Peyer's patch (tissue), 4 donors: ENCODE measurements at regions not wholly inside any gene's neighbourhood (a gene's known extent, or its start where the extent isn't known, plus 50 kb on each side); places are given as distances from the start of the nearest gene placed in this dataset.
A peak's percentile ranks its signal among the peaks of the same experiment; 100 is the strongest.

Source experiments
- DNase-seq, 3 donors: peaks; one replicate each; pipeline ENCODE4 v3.0.0-alpha.2; 2017 to 2019
- H3K27ac ChIP-seq, 4 donors: fragments of 200-600 bp; sonication (generic); one replicate each; pipeline ENCODE4 v1.5.1; 2016 to 2019
- H3K27me3 ChIP-seq, 2 donors: fragments of 200-600 bp; sonication (generic); one replicate each; pipeline ENCODE4 v1.5.1; 2019
- H3K36me3 ChIP-seq, 3 donors: fragments of 200-600 bp; sonication (generic); one replicate each; pipeline ENCODE4 v1.5.1; 2016 to 2019
- H3K4me1 ChIP-seq, 4 donors: fragments of 200-600 bp; sonication (generic); one replicate each; pipeline ENCODE4 v1.5.1; 2016 to 2019
- H3K4me3 ChIP-seq, 4 donors: fragments of 200-600 bp; sonication (generic); 1 replicate in 3 of 4; 2 replicates in 1 of 4; pipeline ENCODE4 v1.5.1; 2016 to 2019; ENCODE audit warnings: mild to moderate bottlenecking in 1 of 4
- H3K9me3 ChIP-seq, 4 donors: fragments of 200-600 bp; sonication (generic); one replicate each; pipeline ENCODE4 v1.5.1; 2016 to 2019; ENCODE audit warnings: mild to moderate bottlenecking in 1 of 4
- CTCF ChIP-seq, 6 experiments: fragments of 450-650 bp in 4 of 6; fragments of 200-600 bp in 2 of 6; sonication (generic) in 1 of 6; IDR thresholded peaks; one replicate each; pipeline ENCODE4 v1.5.1; 2017 to 2019; ENCODE audit warnings: antibody characterized with exemption in 6 of 6, mild to moderate bottlenecking in 3 of 6, moderate library complexity in 1 of 6
- POLR2A ChIP-seq, 2 donors: fragments of 450-650 bp; IDR thresholded peaks; one replicate each; pipeline ENCODE4 v1.5.1; 2017; ENCODE audit warnings: antibody characterized with exemption in 2 of 2, mild to moderate bottlenecking in 2 of 2, moderate library complexity in 2 of 2

- no peak for TF ChIP-seq POLR2A (IDR thresholded peaks at IDR 0.05)
- TF ChIP-seq CTCF (IDR thresholded peaks at IDR 0.05) = no peak
- Histone ChIP-seq H3K27me3 (no peaks in the 10 kb centered on the region), H3K9me3 (no peaks in the 10 kb centered on the region), H3K36me3 (no peaks in the 10 kb centered on the region), H3K4me3 (no peak overlapping the region), H3K4me1 (peaks cover 0 to 11% (median 0%) of the 10 kb centered on the region in 4 donors), H3K27ac (no peak overlapping the region)
- no peak for DNase-seq
Observed at GRCh38 chr1:172902861-172903381, 147.8 kb downstream of the TNFSF18 start.

GRCh38 chr1:172903581-172904220 is 147.0 kb downstream of the TNFSF18 start:
- DNase-seq = no peak
- Histone ChIP-seq H3K27ac (no peak overlapping the region), H3K36me3 (no peaks in the 10 kb centered on the region), H3K9me3 (no peaks in the 10 kb centered on the region), H3K4me1 (peaks cover 0 to 11% (median 0%) of the 10 kb centered on the region in 4 donors), H3K4me3 (no peak overlapping the region), H3K27me3 (no peaks in the 10 kb centered on the region)
- no peak for TF ChIP-seq CTCF (IDR thresholded peaks at IDR 0.05)
- no peak for TF ChIP-seq POLR2A (IDR thresholded peaks at IDR 0.05)

GRCh38 chr1:172905452-172905851 is 145.3 kb downstream of the TNFSF18 start:
- Histone ChIP-seq H3K36me3 (no peaks in the 10 kb centered on the region), H3K4me1 (peaks cover 0 to 11% (median 0%) of the 10 kb centered on the region in 4 donors), H3K4me3 (no peak overlapping the region), H3K27me3 (no peaks in the 10 kb centered on the region), H3K9me3 (no peaks in the 10 kb centered on the region), H3K27ac (no peak overlapping the region)
- DNase-seq = no peak
- TF ChIP-seq CTCF (IDR thresholded peaks at IDR 0.05) (no peak), POLR2A (IDR thresholded peaks at IDR 0.05) (no peak)

DNA sequence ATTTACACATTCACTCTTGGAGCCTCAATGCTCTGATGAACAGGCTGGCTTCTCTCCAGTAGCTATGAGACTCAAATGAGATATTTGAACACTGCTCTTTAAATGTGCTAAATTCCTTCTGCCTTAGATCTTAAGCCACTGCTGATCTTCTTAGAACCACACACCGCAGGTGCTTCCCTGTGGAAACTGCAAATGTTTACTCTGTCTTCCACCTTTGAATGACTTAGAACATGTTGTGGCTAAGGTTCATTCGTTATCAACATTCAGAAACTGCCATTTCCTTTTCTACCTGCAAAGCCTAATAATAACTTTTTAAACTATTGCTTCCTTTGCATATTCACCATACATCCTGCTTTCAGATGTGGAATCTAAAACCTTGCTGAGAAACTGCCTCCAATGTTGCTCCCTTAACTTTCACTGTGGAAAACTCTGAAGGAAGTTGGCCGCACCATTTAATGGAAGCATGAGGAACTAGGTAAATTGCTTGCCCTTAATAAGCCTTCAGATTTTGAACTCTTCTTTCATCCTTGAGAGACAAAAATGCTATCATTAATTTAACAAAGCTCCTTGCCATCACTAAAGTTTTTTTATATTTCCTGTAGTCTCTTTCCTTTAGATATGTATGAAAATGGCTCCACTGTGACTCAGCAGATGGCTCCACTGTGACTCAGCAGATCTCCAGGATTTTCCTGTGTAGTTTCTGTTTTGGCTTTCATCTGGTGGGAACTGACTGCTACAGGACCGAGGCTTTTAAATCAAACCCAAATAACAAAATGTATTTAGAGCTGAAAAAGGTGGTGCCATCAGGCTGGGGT is 143.8 kb downstream of the TNFSF18 start:
- Histone ChIP-seq H3K9me3 (no peaks in the 10 kb centered on the region), H3K4me3 (no peak overlapping the region), H3K27me3 (no peaks in the 10 kb centered on the region), H3K4me1 (peaks cover 0 to 11% (median 0%) of the 10 kb centered on the region in 4 donors), H3K36me3 (no peaks in the 10 kb centered on the region), H3K27ac (peak overlapping the region in 1 of 4 donors; percentile 58)
- TF ChIP-seq CTCF (IDR thresholded peaks at IDR 0.05) = no peak
- TF ChIP-seq POLR2A (IDR thresholded peaks at IDR 0.05) = no peak
- DNase-seq = peak in 2 of 3 donors; percentile 63 to 71

DNA sequence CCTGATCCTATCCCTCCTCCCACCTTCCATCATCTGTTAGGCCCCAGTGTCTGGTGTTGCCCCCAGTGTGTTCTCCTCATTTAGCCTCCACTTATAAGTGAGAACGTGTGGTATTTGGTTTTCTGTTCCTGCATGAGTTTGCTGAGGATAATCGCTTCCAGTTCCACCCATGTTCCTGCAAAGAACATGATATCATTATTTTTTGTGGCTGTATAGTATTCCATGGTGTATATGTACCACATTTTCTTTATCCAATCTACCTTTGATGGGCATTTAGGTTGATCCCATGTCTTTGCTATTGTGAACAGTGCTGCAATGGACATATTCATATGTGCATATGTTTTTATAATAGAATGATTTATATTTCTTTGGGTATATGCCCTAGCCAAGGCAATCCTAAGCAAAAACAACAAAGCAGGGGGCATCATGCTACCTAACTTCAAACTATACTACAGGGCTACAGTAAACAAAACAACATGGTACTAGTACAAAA is 142.9 kb downstream of the TNFSF18 start:
- H3K27me3 ChIP-seq = no peaks in the 10 kb centered on the region
- H3K4me3 ChIP-seq = no peak overlapping the region
- TF ChIP-seq CTCF (IDR thresholded peaks at IDR 0.05) (no peak), POLR2A (IDR thresholded peaks at IDR 0.05) (no peak)
- H3K4me1 ChIP-seq = peaks cover 0 to 11% (median 0%) of the 10 kb centered on the region in 4 donors
- H3K36me3 ChIP-seq = no peaks in the 10 kb centered on the region
- peaks cover 0 to 4% (median 1%) of the 10 kb centered on the region in 4 donors for H3K9me3 ChIP-seq
- DNase-seq = no peak
- H3K27ac ChIP-seq = no peak overlapping the region
